ENCODE measurements at regions not wholly inside any gene's neighbourhood (a gene's known extent, or its start where the extent isn't known, plus 50 kb on each side); places are given as distances from the start of the nearest gene placed in this dataset.
A peak's percentile ranks its signal among the peaks of the same experiment; 100 is the strongest.
"Not testable (repeated sequence)": the region's sequence is repeated elsewhere in the genome, so short reads cannot be mapped to it uniquely, and the experiment has no call there.

DNA sequence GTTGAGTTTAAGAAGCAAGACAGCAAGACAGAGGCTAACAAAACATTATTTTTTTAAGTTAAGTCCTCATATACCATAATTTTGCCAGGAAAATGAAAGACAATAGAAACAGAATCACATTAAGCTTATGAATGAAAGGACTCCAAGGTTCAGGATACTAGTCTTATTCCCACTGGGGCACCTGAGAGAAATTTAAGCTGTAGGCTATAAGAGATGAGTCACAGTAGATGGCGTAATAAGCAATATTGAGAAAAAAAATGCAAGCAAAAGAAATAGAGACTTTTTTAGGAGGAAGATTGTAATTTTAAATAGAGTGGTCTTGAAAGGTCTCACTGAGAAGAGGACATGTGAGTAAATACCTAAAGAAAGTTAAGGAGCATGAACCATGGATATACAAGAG lies 57.1 kb upstream of the KIF2B start:
- no peak for DNase-seq

DNA sequence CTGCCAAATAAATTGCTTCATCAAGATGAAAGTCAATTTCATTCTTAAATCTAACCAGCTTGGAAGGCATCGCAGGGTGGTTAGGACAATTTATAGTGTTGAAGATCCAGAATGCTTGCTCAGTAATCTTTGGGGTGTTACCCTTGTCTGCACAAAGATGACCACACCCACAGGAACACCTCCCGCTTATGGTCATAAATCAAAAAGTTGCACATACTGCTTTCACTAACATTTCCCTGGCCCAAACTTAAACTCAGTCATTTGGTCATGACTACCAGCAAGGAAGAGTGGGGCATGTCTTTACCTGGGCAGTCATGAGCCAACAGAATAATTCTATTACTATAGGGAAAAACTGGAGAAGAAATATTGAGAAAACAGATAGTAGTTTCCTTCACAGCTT lies 57.6 kb upstream of the KIF2B start:
- no peak for DNase-seq

DNA sequence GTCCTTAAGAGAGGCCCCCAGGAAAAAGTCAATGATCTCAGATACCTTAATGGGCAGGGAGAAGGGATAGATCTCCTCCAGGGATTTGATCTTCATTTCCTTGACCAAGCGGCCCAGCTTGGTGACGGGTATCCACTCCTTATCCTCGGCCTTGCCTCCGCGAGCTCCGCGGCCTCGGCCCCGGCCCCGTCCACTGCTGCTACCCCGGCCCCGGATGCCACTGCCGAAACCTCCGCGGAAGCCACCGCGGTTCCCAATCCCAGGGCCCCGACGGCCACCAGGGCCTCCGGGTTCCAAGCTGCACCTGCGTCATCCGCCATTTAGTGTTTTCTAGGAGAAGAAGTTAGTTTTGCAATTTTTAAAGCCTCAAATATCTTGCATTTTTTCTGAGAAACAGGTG lies 65.2 kb upstream of the KIF2B start:
- no peak for DNase-seq

DNA sequence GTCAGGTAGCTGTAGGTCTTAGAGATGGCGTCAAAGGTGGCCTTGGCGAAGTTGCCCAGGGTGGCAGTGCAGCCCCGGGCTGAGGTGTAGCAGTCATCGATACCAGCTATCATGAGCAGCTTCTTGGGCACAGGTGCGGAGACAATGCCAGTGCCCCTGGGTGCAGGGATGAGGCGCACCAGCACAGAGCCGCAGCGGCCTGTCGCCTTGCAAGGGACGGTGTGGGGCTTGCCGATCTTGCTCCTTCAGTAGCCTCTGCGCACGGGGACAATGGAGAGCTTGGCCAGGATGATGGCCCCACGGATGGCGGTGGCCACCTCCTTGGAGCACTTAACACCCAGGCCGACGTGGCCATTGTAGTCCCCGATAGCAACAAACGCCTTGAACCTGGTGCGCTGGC lies 65.6 kb upstream of the KIF2B start:
- DNase-seq = not testable (repeated sequence)

DNA sequence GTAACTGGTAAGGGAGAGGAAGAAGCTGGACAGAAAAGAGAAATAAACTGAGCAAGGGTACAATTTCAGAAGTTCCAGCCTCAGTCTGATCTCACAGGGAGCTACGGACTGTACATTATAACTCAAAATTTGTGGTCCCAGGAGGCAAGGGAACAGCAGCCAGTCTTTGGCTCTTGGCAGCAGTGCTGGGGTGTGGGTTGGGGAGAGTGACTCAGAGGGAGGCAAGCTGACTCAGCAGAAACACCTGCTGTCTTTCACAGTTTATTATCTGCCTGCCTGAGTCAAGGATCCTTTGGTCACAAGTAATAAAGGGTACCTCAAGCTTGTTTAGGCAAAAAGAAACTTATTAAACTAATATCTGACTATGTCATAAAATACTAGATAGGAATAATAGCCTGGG lies 73.5 kb upstream of the KIF2B start:
- DNase-seq = peak; percentile 20

DNA sequence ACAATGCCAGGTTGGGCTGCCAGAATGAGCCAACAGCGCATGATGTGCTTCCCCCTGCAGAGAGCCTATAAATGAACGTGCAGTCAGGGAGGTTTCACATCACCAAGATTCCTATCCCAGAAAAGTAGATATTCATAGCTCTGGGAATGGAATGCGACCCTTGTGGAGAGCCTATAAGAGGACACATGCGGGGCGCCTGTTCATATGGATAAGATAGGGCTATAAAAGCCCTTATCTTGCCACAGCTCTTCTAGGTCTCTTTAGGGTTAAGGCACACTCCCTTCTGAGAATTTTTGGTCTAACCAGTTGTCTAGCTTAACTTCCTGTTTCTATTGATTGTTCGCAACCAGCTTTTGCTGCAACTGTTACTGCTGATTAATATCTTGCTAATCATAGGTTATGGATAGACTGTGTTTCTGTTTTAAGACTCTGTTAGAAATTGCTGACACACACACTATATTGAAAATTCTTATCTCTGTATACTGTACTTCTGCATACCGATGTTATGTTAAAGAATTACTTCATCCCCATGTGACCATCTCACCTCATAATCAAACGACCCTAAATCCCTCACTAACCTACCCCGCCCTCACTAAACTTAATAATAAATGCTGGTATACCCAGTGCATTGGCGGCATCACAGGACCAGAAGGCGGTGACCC lies 74.4 kb upstream of the KIF2B start:
- not testable (repeated sequence) for DNase-seq

DNA sequence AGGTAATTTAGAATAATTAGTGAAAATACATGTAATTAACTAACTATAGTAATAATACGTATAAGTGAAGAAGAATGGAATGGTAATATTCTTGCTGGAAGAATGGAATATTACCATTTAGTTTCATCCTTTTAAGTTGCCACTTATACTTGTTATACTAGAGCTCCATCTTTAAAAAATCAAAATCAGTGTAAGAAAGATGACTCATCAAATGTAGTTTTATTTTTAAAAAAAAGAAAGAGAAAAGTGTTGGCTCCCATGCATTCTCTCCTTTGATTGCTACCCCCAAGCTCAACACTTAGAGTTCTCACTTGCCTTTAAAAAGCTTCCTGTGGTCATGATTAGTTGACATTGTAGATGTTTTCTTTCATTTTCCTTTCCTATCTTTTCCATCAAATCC lies 82.4 kb upstream of the KIF2B start:
- DNase-seq = no peak

DNA sequence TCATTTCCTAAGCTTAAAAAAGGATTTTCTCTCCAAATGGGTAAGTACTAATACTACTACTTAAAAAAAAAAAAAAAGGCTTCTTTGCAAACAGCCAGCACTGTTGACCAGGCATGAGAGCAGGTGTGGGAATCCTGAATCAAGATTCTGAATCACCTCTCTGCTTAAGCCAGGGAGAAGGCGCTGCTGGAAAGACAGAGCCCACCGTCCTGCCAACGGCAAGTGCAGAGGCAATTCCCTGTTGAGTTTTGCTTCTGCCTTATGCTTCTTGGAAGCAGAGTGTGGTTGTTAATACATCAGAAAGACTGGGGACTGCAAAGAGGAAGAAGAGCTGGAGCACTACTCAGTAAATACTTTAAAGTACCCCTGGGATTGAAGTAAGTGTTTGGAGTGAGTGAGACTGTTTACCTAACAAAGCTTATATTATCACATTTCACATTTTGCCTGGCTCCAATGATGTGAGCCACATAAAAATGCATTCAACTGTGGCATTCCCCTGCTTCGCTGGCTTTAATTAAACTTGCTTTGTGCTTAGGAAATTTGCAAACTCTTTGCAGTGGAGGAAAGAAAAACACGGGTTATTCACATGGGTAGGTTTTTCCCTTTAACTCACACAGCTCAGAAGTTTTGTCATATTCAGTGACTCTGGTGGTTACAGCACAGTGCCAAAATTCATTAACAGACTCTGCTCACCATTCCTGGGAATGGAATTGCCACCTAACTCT lies 86.0 kb upstream of the KIF2B start:
- DNase-seq = no peak

DNA sequence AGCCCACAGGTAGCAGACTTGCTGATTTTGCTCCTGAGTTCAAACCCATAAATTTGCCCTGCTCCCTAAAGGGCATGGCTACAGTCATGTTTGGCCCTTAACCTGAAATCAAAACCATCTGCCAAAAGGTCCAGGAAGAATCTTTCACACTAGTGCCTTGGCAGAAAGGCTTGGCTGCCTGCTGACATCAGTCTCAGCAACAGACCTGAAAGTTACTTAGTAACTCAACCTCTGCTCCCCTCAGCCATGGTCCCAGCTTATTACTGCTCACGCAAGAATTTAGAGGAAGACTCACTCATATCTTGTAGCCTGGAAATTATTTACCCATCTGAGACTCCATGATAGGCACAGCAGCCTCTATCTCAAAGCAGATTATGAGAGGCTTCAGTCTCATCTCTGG lies 98.0 kb upstream of the KIF2B start:
- no peak for DNase-seq

DNA sequence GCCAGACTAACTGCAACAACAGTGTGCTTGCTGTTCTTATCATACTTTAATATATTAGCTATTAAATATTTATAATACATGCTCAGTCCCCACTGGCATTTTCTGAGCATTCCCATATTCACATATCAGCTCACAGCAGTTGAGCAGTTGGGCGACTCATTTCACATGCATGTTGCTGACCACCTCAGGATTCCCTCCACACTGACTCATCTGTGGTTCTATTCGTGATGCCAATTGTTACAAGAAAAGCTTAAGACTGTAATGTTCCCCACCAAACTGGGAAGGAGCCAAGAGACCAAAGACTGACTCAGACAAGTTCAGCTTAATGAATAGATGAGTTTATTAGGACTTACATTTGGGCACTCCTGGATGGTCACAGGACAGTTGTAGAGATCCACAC lies 100.3 kb upstream of the KIF2B start:
- DNase-seq = peak; percentile 100

DNA sequence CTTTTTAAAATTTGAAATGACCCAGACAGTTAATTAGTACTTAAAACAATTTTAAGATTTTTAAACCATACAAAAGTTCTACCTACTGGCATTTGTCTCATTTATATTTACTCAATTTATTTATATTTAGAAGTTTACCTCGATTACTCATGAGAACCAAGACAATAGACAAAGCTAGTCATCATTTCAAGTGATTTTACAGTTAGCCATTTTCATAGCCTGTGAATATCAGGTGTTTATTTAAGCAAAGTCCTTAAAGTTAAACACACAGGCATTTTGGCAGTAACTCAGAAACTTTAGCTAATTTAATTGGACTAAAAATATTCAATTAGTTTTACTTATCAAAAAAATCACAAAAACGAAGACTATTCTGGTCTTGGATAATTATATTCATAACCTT lies 101.6 kb upstream of the KIF2B start:
- DNase-seq = no peak

DNA sequence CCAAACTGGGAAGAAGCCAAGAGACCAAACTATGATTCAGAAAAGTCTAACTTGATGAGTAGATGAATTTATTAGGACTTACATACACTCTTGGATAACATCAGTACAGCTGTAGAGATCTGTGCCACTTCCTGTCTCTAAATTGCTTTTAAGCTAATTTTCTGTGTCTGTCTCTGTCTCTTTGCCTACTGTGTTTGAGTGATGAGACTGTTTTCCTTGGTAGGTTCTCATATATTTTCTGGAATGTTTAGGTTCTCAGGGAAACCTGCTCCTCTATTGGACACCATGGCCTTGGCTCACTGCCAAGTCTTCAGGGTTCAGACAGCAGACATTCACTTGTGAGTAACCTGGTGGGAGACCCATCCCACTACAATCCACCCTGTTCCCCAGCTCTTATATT lies 103.5 kb upstream of the KIF2B start:
- DNase-seq = peak; percentile 48

DNA sequence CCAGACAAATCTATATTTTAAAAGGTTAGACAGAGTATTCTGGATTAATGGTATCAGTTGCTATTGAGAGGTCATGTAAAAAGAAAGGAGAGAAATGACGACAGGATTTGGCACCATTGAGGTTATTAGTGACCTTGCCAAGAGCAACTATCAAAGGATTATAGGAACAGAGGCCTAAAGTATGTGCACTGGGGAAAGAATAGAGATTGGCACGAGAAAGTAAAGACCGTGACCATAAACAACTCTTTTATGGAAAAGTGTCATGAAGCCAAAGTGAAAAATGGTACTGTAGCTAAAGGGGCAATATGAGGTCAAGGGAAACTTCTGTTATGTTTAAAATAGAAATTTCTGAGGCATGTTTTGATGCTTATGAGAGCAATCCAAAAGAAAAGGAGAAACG lies 115.2 kb upstream of the KIF2B start:
- DNase-seq = no peak

DNA sequence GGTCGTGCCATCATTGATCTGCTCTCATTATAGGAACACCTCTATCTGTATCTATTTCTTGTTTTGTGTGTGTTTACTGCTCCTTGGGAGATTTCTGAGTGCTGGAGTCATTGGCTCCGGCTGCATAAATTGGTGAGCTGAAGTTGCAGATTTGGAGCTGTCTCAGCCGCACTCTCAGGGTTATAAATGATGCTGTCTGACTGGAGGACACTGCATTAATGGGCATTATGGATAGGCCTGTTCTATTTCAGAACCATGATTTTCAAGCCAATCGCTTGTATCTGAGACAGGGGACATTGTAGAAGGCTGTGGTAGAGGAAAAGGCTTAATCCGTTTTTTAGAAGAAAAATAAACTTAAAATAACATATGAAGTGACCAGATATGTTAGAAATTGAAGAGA lies 126.4 kb upstream of the KIF2B start:
- DNase-seq = no peak

DNA sequence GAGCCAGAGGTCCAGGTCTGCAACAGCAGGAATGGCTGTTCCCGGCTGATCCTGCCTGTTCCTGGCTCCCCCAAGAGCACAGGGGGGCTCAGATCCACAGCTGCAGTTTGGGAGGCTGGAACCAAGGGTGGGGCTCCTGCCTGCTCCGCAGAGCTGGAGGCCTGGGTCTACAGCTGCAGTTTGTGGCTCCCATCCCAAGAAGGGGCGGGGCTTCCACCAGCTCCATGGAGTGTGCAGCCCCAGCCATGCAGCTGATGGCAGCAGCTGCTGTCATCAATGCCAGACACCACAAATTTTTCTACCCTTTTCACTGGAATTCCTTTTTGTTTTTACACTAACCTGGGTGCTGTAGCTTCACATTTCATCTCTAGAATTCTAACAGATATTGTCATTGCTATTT lies 135.4 kb upstream of the KIF2B start:
- DNase-seq = no peak

DNA sequence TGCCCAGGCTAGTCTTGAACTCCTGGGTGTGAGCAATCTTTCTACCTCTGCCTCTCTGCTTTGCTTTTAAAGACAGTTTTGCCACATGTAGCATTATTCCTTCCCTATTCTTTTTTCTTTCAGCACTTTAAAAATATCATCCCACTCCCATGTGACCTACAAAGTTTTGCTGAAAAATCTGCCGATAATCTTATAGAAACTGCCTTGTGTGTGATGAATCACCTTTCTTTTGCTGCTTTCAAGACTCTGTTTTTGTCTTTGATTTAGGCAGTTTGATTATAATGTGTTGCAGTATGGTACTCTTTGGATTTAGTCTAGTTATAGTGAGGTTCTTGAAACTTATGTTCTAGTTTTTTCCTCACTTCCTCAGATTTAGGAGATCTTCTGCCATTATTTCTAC lies 142.0 kb upstream of the KIF2B start:
- DNase-seq = no peak

DNA sequence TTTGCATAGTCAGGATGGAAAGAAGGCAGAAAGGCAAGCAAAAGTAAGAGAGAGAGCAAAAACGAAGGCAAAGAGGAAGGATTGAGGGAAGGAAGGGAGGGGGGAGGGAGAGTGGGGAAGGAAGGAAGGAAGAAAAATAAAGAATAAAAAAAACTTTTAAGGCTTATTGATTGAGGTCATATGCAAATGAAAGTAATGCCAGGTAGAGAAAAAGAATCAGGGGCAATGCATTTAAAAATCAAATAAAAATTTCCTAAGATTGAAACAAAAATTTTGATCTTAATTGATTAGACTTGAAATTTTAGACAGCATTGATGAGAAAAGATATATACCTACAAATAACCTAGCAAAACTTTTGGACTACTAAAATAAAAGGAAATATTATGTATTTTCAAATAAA lies 153.9 kb upstream of the KIF2B start:
- no peak for DNase-seq

DNA sequence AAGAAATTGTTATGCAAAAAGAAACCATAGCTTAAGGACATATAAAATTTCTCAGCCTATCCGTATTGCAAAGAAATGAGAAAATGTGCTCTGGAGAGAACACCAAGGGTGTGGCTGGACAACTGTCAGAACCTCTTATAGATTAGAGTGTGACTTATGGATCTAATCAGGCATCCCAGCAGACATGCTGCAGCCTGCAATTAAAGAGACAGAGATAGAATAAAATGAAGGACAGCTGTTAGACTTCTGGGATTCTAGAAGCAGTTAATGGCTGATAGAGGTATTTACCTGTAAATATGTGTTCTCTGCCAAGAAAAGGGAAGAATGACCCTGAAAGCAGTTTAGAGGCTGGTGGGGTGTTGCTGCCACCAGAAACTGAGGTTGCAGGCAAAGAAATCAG lies 160.1 kb upstream of the KIF2B start:
- DNase-seq = no peak

DNA sequence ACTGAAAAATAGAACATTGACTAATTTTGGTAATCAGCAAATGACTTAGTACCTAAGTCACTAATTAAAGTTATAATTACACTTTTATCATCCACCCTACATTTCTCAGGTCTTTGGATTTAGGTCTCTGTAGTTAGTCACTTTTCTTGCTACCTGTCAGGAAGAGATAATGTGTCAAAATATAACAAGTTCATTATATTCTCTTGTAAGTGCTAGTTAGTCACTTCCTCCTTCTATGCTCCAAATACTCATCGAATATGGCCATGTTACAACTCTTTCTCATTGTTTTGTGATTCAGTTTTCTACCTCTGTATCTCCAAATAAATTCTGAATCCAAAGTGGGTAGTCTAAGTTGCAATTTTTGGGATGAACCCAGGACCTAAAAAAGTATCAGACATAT lies 163.5 kb upstream of the KIF2B start:
- DNase-seq = no peak

DNA sequence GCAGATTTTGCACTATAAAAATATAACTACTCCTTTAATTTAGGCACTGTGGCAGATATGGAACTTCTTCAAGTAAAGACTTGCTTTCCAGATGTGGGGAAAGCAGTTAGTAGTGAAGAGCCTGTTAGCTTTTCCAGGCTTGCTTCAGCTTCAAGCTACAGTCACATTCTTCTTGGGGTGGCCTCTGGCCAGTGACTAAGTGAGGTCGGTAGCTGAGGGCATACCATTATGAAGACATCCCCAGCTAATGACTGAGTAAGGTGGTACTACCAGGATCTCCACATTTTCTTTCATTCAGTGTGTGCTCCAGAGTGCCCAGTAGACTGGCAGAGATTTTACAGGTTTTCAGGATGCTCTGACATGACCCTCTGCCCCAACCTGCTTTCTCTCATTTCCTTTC lies 167.1 kb upstream of the KIF2B start:
- no peak for DNase-seq

DNA sequence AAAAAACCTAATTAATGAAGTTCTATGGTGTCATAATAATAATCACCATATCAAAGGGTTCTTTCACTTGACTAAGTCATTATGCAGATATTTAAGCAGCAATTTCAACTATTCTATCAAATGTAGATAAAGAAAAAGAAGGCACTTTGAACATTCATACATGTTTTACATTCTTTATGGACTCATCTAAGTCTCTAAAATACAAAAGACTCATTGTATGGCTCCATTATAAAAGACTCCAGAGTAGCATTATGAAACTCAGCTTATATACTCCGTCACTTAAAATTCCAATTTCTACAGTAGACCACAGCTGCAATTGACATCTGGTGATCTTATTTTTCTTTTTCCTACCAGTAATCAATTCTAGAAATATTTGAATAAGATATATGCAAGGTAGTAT lies 173.5 kb upstream of the KIF2B start:
- no peak for DNase-seq

DNA sequence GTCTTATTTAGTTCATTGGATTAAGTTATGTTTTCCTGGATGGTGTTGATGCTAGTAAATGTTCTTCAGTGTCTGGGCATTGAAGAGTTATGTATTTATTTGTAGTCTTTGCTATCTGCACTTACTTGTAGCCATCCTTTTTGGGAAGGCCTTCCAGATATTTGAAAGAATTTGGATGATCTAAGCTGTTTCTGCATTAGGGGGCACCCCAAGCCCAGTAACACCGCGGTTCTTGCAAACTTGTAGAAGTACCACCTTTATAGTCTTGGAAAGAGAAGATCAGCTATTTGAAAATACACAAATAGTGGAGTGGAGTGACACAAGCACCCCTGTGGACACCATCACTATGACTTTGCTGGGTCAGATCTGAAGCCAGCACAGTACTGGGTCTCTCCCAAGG lies 175.9 kb upstream of the KIF2B start:
- no peak for DNase-seq

DNA sequence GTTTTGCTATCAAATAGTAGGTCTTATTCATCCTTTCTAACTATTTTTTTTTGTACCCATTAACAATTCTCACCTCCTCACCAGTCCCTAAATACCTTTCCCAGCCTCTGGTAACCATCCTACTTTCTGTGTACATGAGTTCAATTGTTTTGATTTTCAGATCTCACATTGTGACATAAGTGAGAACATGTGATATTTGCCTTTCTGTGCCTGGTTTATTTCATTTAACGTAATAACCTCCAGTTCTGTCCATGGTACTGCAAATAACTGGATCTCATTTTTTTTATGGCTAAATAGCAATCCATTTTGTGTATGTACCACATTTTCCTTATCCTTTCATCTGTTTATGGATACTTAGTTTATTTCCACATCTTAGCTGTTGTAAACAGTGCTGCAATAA lies 181.9 kb upstream of the KIF2B start:
- no peak for DNase-seq

DNA sequence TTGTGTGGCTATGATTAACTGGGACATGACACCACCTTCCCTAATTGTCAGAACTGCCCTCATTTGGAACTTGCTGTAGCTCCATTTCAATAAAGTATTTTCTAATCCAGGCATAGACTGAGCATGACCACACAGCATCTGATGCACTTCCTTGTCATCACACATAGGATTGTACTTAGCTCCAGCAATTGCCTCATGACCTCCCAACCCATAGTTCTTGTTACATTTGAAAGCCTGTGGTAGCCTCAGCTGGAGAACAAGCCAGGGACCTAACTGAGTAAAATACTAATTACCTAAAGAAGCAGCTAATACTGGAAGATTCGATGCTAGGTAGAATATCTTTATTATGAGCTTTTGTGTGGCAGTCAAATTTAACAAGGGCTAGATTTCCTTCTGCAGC lies 187.3 kb upstream of the KIF2B start:
- no peak for DNase-seq

DNA sequence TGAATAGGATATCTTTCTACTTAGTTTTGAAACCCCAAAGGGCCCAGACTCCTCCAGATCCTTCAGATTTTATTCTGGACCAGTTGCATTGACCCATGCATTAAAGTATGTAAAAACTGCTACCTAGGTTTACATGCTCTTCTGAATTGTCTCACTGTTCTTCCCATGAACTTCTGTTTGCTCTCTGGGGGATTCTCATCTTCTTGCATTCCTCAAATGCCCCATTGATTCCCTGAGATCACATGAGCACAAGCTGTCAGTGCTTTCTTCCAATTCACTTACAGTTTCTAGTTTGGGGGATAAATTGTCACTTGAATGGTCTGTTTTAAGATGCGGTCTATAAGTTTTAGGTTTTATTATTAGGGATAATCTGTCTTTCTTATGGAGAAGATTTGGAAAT lies 188.9 kb upstream of the KIF2B start:
- peak; percentile 13 for DNase-seq

Data from fibroblast of skin of abdomen (primary cell).